ENCODE measurements at regions not wholly inside any gene's neighbourhood (a gene's known extent, or its start where the extent isn't known, plus 50 kb on each side); places are given as distances from the start of the nearest gene placed in this dataset.

- H3K27me3 Mint-ChIP-seq (ENCODE audit: unreplicated experiment), result no peaks in the 10 kb centered on the region
- H3K36me3 Mint-ChIP-seq (ENCODE audit: low read depth, unreplicated experiment), result no peaks in the 10 kb centered on the region
- no peak for TF ChIP-seq CTCF (IDR thresholded peaks at IDR 0.05; ENCODE audit: unreplicated experiment)
- H3K9me3 Mint-ChIP-seq (ENCODE audit: unreplicated experiment), result no peaks in the 10 kb centered on the region
- H3K4me1 Mint-ChIP-seq (ENCODE audit: unreplicated experiment), result no peaks in the 10 kb centered on the region
- H3K27ac Mint-ChIP-seq (ENCODE audit: unreplicated experiment), result no peak overlapping the region
- H3K4me3 Mint-ChIP-seq (ENCODE audit: unreplicated experiment), result no peak overlapping the region
- no peak for DNase-seq (ENCODE audit: low spot score)
Observed at GRCh38 chr18:57242285-57242684, 95.4 kb downstream of the BOD1L2 start.

GRCh38 chr18:57243624-57244179, 96.8 kb downstream of the BOD1L2 start:
- peaks cover 3% of the 10 kb centered on the region for H3K4me1 Mint-ChIP-seq (ENCODE audit: unreplicated experiment)
- no peaks in the 10 kb centered on the region for H3K9me3 Mint-ChIP-seq (ENCODE audit: unreplicated experiment)
- H3K27ac Mint-ChIP-seq (ENCODE audit: unreplicated experiment), result no peak overlapping the region
- no peak for TF ChIP-seq CTCF (IDR thresholded peaks at IDR 0.05; ENCODE audit: unreplicated experiment)
- no peak overlapping the region for H3K4me3 Mint-ChIP-seq (ENCODE audit: unreplicated experiment)
- H3K27me3 Mint-ChIP-seq (ENCODE audit: unreplicated experiment), result no peaks in the 10 kb centered on the region
- DNase-seq (ENCODE audit: low spot score), result no peak
- H3K36me3 Mint-ChIP-seq (ENCODE audit: low read depth, unreplicated experiment), result no peaks in the 10 kb centered on the region

DNA sequence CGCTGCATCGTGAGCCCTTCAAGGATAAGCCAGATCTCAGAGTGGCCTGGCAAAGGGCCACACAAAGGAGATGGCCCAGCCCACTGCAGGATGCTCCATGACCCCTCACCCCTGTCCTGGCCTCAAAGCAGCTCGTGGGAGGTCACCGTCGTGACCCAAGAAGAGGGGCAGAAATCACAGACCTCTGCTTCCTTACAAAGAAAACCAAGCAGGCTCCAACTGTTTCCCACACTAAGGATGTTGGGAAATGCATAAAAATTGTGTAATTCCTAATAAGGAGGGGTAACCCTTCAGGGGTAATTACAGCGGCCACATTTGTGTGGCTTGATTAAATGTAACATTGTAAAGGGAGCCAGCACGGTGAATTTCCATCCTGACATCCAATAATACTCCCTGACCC, 102.3 kb downstream of the BOD1L2 start:
- H3K9me3 Mint-ChIP-seq (ENCODE audit: unreplicated experiment), result no peaks in the 10 kb centered on the region
- DNase-seq (ENCODE audit: low spot score), result no peak
- H3K27me3 Mint-ChIP-seq (ENCODE audit: unreplicated experiment), result peaks cover 1% of the 10 kb centered on the region
- peaks cover 3% of the 10 kb centered on the region for H3K4me1 Mint-ChIP-seq (ENCODE audit: unreplicated experiment)
- TF ChIP-seq CTCF (IDR thresholded peaks at IDR 0.05; ENCODE audit: unreplicated experiment), result no peak
- no peaks in the 10 kb centered on the region for H3K36me3 Mint-ChIP-seq (ENCODE audit: low read depth, unreplicated experiment)
- no peak overlapping the region for H3K4me3 Mint-ChIP-seq (ENCODE audit: unreplicated experiment)
- no peak overlapping the region for H3K27ac Mint-ChIP-seq (ENCODE audit: unreplicated experiment)

- no peaks in the 10 kb centered on the region for H3K36me3 Mint-ChIP-seq (ENCODE audit: low read depth, unreplicated experiment)
- H3K4me1 Mint-ChIP-seq (ENCODE audit: unreplicated experiment), result peaks cover 3% of the 10 kb centered on the region
- no peak overlapping the region for H3K4me3 Mint-ChIP-seq (ENCODE audit: unreplicated experiment)
- no peak for TF ChIP-seq CTCF (IDR thresholded peaks at IDR 0.05; ENCODE audit: unreplicated experiment)
- H3K9me3 Mint-ChIP-seq (ENCODE audit: unreplicated experiment), result no peaks in the 10 kb centered on the region
- no peak overlapping the region for H3K27ac Mint-ChIP-seq (ENCODE audit: unreplicated experiment)
- no peak for DNase-seq (ENCODE audit: low spot score)
- peaks cover 1% of the 10 kb centered on the region for H3K27me3 Mint-ChIP-seq (ENCODE audit: unreplicated experiment)
Observed at GRCh38 chr18:57249883-57250282, 102.5 kb upstream of the ST8SIA3 start.

DNA sequence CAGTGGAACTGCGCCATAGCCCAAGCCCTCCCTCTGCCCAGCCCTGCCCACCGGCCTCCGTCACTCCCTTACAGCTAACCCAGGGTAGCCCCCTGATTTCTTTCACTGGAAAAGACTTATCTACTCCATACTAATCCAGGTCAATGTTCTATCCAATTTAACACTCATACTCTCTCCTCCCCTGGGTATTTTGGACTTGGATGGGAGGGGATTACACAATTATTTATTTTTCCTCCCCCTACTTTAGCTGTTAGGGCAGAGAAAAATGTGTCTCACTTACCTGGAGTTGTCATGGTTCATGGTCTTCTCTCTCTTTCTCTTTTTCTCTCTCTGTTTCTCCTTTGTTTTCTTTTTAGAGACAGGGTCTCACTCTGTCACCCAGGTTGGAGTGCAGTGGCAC, 100.6 kb upstream of the ST8SIA3 start:
- Mint-ChIP-seq H3K27me3 (ENCODE audit: unreplicated experiment) (peaks cover 1% of the 10 kb centered on the region), H3K4me3 (ENCODE audit: unreplicated experiment) (no peak overlapping the region), H3K4me1 (ENCODE audit: unreplicated experiment) (peaks cover 3% of the 10 kb centered on the region), H3K27ac (ENCODE audit: unreplicated experiment) (no peak overlapping the region), H3K36me3 (ENCODE audit: low read depth, unreplicated experiment) (no peaks in the 10 kb centered on the region), H3K9me3 (ENCODE audit: unreplicated experiment) (no peaks in the 10 kb centered on the region)
- no peak for TF ChIP-seq CTCF (IDR thresholded peaks at IDR 0.05; ENCODE audit: unreplicated experiment)
- DNase-seq (ENCODE audit: low spot score), result no peak
